ENCODE measurements at regions not wholly inside any gene's neighbourhood (a gene's known extent, or its start where the extent isn't known, plus 50 kb on each side); places are given as distances from the start of the nearest gene placed in this dataset.
"Not testable (repeated sequence)": the region's sequence is repeated elsewhere in the genome, so short reads cannot be mapped to it uniquely, and the experiment has no call there.

- TF ChIP-seq EP300 (IDR thresholded peaks at IDR 0.05; ENCODE audit: borderline replicate concordance in 1 of 2, low read depth in 2 of 2, low read length in 2 of 2): peak in 1 of 2 experiments; percentile 80; a peak in 1 of 3 replicates
Measured at GRCh38 chr3:103564116-103564515, 1129.3 kb downstream of the ZPLD1 start.

More at GRCh38 chr3:103564116-103564515, 1129.3 kb downstream of the ZPLD1 start:
- H3K9me3 ChIP-seq (ENCODE audit: insufficient read depth in 2 of 2, low read depth in 1 of 2, low read length in 1 of 2); H4K91ac ChIP-seq (replicated peaks; ENCODE audit: insufficient read length, low read length); H4K5ac ChIP-seq (ENCODE audit: insufficient read length, low read depth, low read length); H3K79me1 ChIP-seq (ENCODE audit: low read depth, low read length); DNase-seq (ENCODE audit: low read depth in 1 of 2, low spot score in 2 of 2); H3K23ac ChIP-seq (ENCODE audit: insufficient read length); H2BK12ac ChIP-seq (ENCODE audit: low read depth, low read length); H3K56ac ChIP-seq (replicated peaks; ENCODE audit: insufficient read length, low read depth, low read length); H3K9ac ChIP-seq (replicated peaks in 1 of 4; ENCODE audit: extremely low read depth in 1 of 4, low read depth in 3 of 4, low read length in 3 of 4); H2AFZ ChIP-seq (ENCODE audit: low read length); H4K8ac ChIP-seq (ENCODE audit: extremely low read depth, insufficient read depth, low read length); H3K4ac ChIP-seq (replicated peaks; ENCODE audit: insufficient read length, low read depth, low read length); H3K23me2 ChIP-seq (ENCODE audit: low read depth, low read length); CTCF ChIA-PET (ENCODE audit: partially characterized antibody); H4K20me1 ChIP-seq (replicated peaks in 1 of 2; ENCODE audit: control insufficient read depth in 1 of 2, insufficient read depth in 2 of 2, low read length in 2 of 2); H3K36me3 ChIP-seq (ENCODE audit: control insufficient read depth in 2 of 4, insufficient read depth in 4 of 4, low read length in 3 of 4); H3K27me3 ChIP-seq (replicated peaks in 1 of 4; ENCODE audit: control insufficient read depth in 3 of 4, extremely low read depth in 1 of 4, insufficient read depth in 3 of 4, low read length in 3 of 4); H2BK5ac ChIP-seq (ENCODE audit: low read depth, low read length); H3K14ac ChIP-seq (ENCODE audit: insufficient read length); H2AK5ac ChIP-seq (ENCODE audit: low read depth, low read length); H2BK120ac ChIP-seq (replicated peaks; ENCODE audit: low read depth, low read length); H3K27ac ChIP-seq (ENCODE audit: low read depth, low read length); FAIRE-seq; H3K4me1 ChIP-seq (replicated peaks in 1 of 4; ENCODE audit: control insufficient read depth in 3 of 4, insufficient read depth in 4 of 4, low read length in 3 of 4); H3K79me2 ChIP-seq (ENCODE audit: control insufficient read depth in 1 of 2, insufficient read depth in 2 of 2, low read length in 2 of 2); H2BK20ac ChIP-seq (ENCODE audit: low read length); H2BK15ac ChIP-seq (ENCODE audit: low read length); H3K18ac ChIP-seq (ENCODE audit: extremely low read depth, low read length); POLR2A ChIA-PET (ENCODE audit: partially characterized antibody); H3K4me2 ChIP-seq (ENCODE audit: insufficient read depth in 1 of 2, low read depth in 2 of 2, low read length in 2 of 2); H3K4me3 ChIP-seq (ENCODE audit: extremely low read depth in 1 of 4, insufficient read depth in 2 of 4, low read depth in 3 of 4, low read length in 4 of 4): not testable (repeated sequence)
- WGBS, 2 experiments (ENCODE audit: extremely low coverage in 1 of 2, insufficient coverage in 1 of 2, insufficient read length in 1 of 2, insufficient replicate concordance in 2 of 2, low coverage in 1 of 2, low lambda C conversion rate in 2 of 2, missing lambda C conversion rate in 1 of 2): 94% methylated on average over 6 of the region's 6 CpGs; no CpG with 5 or more reads in 1 of the 2 experiments
